Fibroblast of the aortic adventitia (primary cell): ENCODE measurements at regions not wholly inside any gene's neighbourhood (a gene's known extent, or its start where the extent isn't known, plus 50 kb on each side); places are given as distances from the start of the nearest gene placed in this dataset.

Experiments
- DNase-seq: peaks from one replicate; pipeline ENCODE4 v3.0.0-alpha.2; 2010; ENCODE audit warnings: low read depth
- H3K4me3 ChIP-seq: 2 replicates; pipeline ENCODE4 v1.5.1; 2011; ENCODE audit warnings: low read depth, mild to moderate bottlenecking, control low read depth, low read length, moderate library complexity
- TF ChIP-seq, protein P1 (sequence below): IDR thresholded peaks from 2 replicates; pipeline ENCODE4 v1.5.1; 2011; ENCODE audit warnings: mild to moderate bottlenecking, low read length, control low read depth, inconsistent platforms; ENCODE audit not compliant: insufficient read depth

GRCh38 chr2:122651236-122651635 lies 895.8 kb downstream of the TSN start:
- TF ChIP-seq, protein P1, sequence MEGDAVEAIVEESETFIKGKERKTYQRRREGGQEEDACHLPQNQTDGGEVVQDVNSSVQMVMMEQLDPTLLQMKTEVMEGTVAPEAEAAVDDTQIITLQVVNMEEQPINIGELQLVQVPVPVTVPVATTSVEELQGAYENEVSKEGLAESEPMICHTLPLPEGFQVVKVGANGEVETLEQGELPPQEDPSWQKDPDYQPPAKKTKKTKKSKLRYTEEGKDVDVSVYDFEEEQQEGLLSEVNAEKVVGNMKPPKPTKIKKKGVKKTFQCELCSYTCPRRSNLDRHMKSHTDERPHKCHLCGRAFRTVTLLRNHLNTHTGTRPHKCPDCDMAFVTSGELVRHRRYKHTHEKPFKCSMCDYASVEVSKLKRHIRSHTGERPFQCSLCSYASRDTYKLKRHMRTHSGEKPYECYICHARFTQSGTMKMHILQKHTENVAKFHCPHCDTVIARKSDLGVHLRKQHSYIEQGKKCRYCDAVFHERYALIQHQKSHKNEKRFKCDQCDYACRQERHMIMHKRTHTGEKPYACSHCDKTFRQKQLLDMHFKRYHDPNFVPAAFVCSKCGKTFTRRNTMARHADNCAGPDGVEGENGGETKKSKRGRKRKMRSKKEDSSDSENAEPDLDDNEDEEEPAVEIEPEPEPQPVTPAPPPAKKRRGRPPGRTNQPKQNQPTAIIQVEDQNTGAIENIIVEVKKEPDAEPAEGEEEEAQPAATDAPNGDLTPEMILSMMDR, result no peak
- H3K4me3 ChIP-seq, result no peak overlapping the region
- no peak for DNase-seq

GRCh38 chr2:122651780-122652179 lies 896.3 kb downstream of the TSN start:
- no peak overlapping the region for H3K4me3 ChIP-seq
- TF ChIP-seq, protein P1, result no peak
- no peak for DNase-seq

DNA sequence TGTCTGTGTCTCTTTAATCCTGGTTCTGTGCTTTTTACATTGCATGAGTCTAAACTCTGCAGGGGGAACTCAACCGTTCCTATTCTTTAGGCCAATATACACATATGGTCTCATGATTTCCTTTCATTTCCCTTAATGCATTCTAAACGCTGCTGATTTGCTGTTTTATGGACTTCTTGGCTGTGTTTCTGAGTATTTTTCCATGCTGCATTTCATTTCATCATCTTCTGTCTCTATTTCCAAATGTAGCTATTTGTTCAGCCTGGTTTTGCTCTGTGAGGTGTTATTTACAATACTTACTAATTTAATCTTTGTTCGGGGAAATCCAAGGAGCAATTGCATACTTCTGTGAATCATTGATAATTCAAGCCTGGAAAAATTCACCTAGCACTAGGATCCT lies 897.2 kb downstream of the TSN start:
- no peak for DNase-seq
- TF ChIP-seq, protein P1, result no peak
- H3K4me3 ChIP-seq, result no peak overlapping the region

DNA sequence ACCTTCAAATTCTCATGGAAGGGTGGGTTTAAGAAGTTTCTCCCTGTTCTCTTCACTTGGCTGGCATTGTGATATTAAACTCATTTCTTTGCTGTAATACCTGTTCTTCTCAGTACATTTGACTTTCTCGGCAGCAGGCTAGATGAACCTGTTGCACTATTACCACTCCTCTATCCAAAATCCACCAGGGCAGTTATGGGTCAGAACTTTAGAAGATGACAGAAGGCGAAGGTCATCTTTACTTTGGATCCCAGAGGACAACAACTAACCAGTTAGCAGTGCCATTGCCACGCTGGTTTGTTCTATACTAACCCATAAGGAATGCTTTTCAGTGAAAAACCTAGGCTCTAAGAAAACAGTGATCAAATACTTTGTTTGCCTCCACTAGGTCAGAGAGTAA lies 901.0 kb downstream of the TSN start:
- no peak for DNase-seq
- no peak overlapping the region for H3K4me3 ChIP-seq
- TF ChIP-seq, protein P1, result no peak

DNA sequence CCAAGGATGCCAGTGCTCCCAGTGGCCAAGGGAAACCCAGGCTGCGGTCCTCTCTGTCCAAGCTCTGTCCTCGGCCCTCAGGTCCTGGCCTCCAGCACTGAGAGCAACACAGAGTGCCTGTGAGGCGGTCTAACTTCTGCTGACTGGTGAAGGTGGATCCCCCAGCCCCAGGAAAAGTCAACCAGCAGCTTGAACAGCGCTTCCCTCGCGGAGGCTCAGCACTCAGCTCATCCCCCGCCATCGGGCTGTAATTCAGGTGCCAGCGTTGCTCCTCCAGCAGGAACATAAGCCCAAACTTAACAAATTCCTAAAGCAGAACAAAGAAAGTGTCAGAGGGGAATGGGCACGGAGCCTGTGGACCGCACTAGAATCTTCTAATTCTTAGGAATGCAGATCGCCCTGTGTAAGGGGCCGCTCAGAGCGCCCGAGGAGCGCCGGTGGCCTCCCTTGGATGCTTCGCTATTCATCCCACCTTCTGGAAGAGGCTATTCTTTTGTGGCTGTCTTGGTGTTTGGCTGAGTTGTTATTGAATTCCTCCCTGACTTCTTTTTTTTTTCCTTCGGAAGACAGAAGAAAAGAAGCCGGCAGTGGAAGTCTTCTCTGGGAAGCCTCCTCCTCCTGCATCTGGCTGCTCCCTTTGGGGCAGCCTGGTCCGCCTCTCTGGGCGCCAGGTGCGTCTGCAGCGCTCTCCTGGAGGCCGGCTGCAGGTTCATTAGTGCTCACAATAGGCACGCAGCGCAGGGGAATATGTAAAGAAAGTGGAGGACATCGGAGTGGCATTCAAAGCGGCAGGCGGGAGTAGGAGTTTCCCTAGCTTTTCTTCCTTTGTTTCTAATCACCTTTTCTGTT lies 905.6 kb downstream of the TSN start:
- no peak overlapping the region for H3K4me3 ChIP-seq
- TF ChIP-seq, protein P1, result no peak
- DNase-seq, result no peak

GRCh38 chr2:122663620-122664019 lies 908.2 kb downstream of the TSN start:
- DNase-seq, result no peak
- TF ChIP-seq, protein P1, result no peak
- no peak overlapping the region for H3K4me3 ChIP-seq

- TF ChIP-seq, protein P1, result no peak
- no peak overlapping the region for H3K4me3 ChIP-seq
- DNase-seq, result no peak
These were observed 914.2 kb downstream of the TSN start for GRCh38 chr2:122669627-122670026.
